Common myeloid progenitor, CD34-positive (primary cell): ENCODE measurements at regions not wholly inside any gene's neighbourhood (a gene's known extent, or its start where the extent isn't known, plus 50 kb on each side); places are given as distances from the start of the nearest gene placed in this dataset.

ENCODE experiments used
- CTCF ChIA-PET: fragments of 350-600 bp; sonication (Branson Sonifier 250); formaldehyde crosslinking; loops from one replicate; lab custom pipeline; 2021; ENCODE audit warnings: antibody characterized with exemption; lab: Charles Lee
- POLR2A ChIA-PET: fragments of 350-600 bp; sonication (Branson Sonifier 250); formaldehyde crosslinking; loops from one replicate; lab custom pipeline; 2021; ENCODE audit warnings: antibody characterized with exemption; lab: Charles Lee
- DNase-seq, 3 donors: peaks; one replicate each; pipeline versions ENCODE4 v3.0.0 to v3.0.0-alpha.2; 2013
- H3K27ac ChIP-seq, 2 experiments: 1 replicate in 1 of 2; 2 replicates in 1 of 2; pipeline ENCODE4 v1.7.0; 2013; ENCODE audit warnings: inconsistent platforms in 2 of 2, low read length in 2 of 2, mild to moderate bottlenecking in 2 of 2, low read depth in 1 of 2, moderate library complexity in 1 of 2; ENCODE audit not compliant: severe bottlenecking in 2 of 2, insufficient read depth in 1 of 2, poor library complexity in 1 of 2
- H3K27me3 ChIP-seq, 5 experiments: replicated peaks in 2 of 5; 1 replicate in 3 of 5; 2 replicates in 2 of 5; pipeline versions ENCODE4 v1.6.1 to v1.7.0; 2013; ENCODE audit warnings: low read length in 4 of 5, mild to moderate bottlenecking in 2 of 5, moderate library complexity in 2 of 5, inconsistent platforms in 1 of 5; ENCODE audit not compliant: insufficient read depth in 5 of 5, control insufficient read depth in 4 of 5
- H3K36me3 ChIP-seq, 4 experiments: 1 replicate in 2 of 4; 2 replicates in 2 of 4; pipeline versions ENCODE4 v1.6.1 to v1.7.0; 2013; ENCODE audit warnings: low read length in 3 of 4, control low read depth in 1 of 4, mild to moderate bottlenecking in 1 of 4; ENCODE audit not compliant: control insufficient read depth in 4 of 4, insufficient read depth in 4 of 4
- H3K4me1 ChIP-seq, 4 experiments: 1 replicate in 3 of 4; 2 replicates in 1 of 4; pipeline versions ENCODE4 v1.6.1 to v1.7.1; 2013; ENCODE audit warnings: low read length in 3 of 4, mild to moderate bottlenecking in 3 of 4, control low read depth in 1 of 4, inconsistent platforms in 1 of 4, moderate library complexity in 1 of 4; ENCODE audit not compliant: control insufficient read depth in 4 of 4, insufficient read depth in 4 of 4; ENCODE audit errors: control extremely low read depth in 1 of 4
- H3K4me3 ChIP-seq, 7 experiments: 1 replicate in 4 of 7; 2 replicates in 3 of 7; pipeline versions ENCODE4 v1.5.1 to v1.7.0; 2013; ENCODE audit warnings: mild to moderate bottlenecking in 7 of 7, low read length in 6 of 7, moderate library complexity in 6 of 7, inconsistent platforms in 2 of 7, low read depth in 2 of 7, control low read depth in 1 of 7; ENCODE audit not compliant: insufficient read depth in 4 of 7, control insufficient read depth in 1 of 7; ENCODE audit errors: extremely low read depth in 1 of 7
- H3K9me3 ChIP-seq, 5 experiments: 1 replicate in 4 of 5; 2 replicates in 1 of 5; pipeline versions ENCODE4 v1.6.1 to v1.7.1; 2013; ENCODE audit warnings: low read length in 4 of 5, mild to moderate bottlenecking in 2 of 5, inconsistent platforms in 1 of 5, low read depth in 1 of 5, moderate library complexity in 1 of 5; ENCODE audit not compliant: control insufficient read depth in 4 of 5, insufficient read depth in 2 of 5; ENCODE audit errors: control extremely low read depth in 1 of 5
- WGBS: methylation state at CpG from one replicate; pipeline ENCODE4 v1.1.5; 2013; ENCODE audit not compliant: insufficient coverage; 5-methylcytosine and 5-hydroxymethylcytosine counted together

- Histone ChIP-seq H3K27me3 (peaks cover 0 to 16% (median 2%) of the 10 kb centered on the region in 5 experiments), H3K36me3 (no peaks in the 10 kb centered on the region), H3K27ac (no peak overlapping the region), H3K9me3 (peaks cover 0 to 18% (median 4%) of the 10 kb centered on the region in 5 experiments), H3K4me3 (no peak overlapping the region), H3K4me1 (no peaks in the 10 kb centered on the region)
- no peak for DNase-seq
- ChIA-PET CTCF (interaction anchor here (1.0 kb wide), 1 partner anchor 18 kb away, joined by 3 read pairs; no protein-coding TSS in a partner anchor), POLR2A (no interaction called here)
- WGBS, result no CpG with 5 or more reads among the region's 1 CpG
Measured at GRCh38 chr15:95043933-95044313, 812.6 kb downstream of the MCTP2 start.

DNA sequence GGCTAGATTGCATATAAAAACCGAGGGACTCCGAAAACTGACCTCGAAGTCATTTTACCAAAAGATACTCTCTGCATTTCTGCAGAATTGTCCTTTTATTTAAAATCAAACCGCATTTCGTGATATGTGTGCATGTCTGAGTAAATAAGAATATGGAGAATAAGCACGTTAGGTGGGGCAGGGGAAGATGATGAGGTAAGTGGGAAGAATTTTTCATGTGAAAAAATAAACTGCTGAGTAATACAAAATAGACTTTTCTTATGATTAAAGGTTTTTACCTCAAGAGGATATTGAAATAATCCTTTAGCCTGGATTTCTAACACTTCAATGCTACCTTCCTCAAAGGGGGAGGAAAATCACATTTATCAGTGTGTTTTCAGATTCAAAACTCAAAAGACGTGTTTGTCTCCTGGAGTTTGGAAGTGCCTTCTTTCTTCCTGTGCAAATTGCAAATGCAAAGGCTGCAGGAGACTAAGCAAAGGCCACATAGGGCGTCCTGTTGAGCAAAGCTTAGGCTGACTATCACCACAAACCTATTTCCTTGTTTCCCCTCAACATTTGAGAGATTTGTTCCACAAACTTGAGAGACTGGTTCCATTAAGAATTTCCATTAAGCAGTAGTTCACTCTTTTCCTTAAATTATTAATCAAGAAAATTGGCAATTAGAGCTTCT, 813.5 kb downstream of the MCTP2 start:
- no peak overlapping the region for H3K4me3 ChIP-seq
- H3K27me3 ChIP-seq, result peaks cover 0 to 16% (median 2%) of the 10 kb centered on the region in 5 experiments
- H3K4me1 ChIP-seq, result no peaks in the 10 kb centered on the region
- CTCF ChIA-PET, result interaction anchor here (0.6 to 1.0 kb wide), 2 partner anchors 19 to 32 kb away, joined by 3 read pairs; no protein-coding TSS in a partner anchor
- POLR2A ChIA-PET, result no interaction called here
- no peak for DNase-seq
- H3K9me3 ChIP-seq, result peaks cover 0 to 18% (median 4%) of the 10 kb centered on the region in 5 experiments
- H3K36me3 ChIP-seq, result no peaks in the 10 kb centered on the region
- no peak overlapping the region for H3K27ac ChIP-seq
- WGBS, result 75% methylated on average over 5 of the region's 8 CpGs

DNA sequence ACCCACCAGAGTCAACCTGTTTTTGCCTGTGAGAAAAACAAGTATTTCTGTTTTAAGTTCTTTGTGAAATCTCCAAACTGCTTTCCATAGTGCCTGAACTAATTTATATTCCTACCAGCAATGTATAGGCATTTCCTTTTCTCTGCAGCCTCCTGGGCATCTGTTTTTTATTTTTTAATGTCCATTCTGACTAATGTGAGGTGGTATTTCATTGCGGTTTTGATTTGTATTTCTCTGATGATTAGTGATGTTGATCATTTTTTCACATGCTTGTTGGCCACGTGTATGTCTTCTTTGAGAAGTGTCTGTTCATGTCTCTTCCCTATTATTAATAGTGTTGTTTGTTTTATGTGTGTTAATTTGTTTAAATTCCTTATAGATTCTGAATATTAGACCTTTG, 820.5 kb downstream of the MCTP2 start:
- Histone ChIP-seq H3K27ac (no peak overlapping the region), H3K4me1 (no peaks in the 10 kb centered on the region), H3K27me3 (peaks cover 0 to under 1% (median 0%) of the 10 kb centered on the region in 5 experiments), H3K4me3 (no peak overlapping the region), H3K36me3 (no peaks in the 10 kb centered on the region), H3K9me3 (peaks cover 0 to 15% (median 4%) of the 10 kb centered on the region in 5 experiments)
- ChIA-PET CTCF (no interaction called here), POLR2A (no interaction called here)
- 88% methylated on average over 2 of the region's 2 CpGs for WGBS
- no peak for DNase-seq

GRCh38 chr15:95059346-95059905, 828.1 kb downstream of the MCTP2 start:
- CTCF ChIA-PET, result no interaction called here
- Histone ChIP-seq H3K27me3 (no peaks in the 10 kb centered on the region), H3K4me1 (no peaks in the 10 kb centered on the region), H3K9me3 (peaks cover 0 to 18% (median 1%) of the 10 kb centered on the region in 5 experiments), H3K27ac (no peak overlapping the region), H3K36me3 (no peaks in the 10 kb centered on the region), H3K4me3 (no peak overlapping the region)
- no peak for DNase-seq
- 92% methylated on average over 3 of the region's 4 CpGs for WGBS
- POLR2A ChIA-PET, result no interaction called here

- no peaks in the 10 kb centered on the region for H3K36me3 ChIP-seq
- H3K27ac ChIP-seq, result no peak overlapping the region
- H3K27me3 ChIP-seq, result no peaks in the 10 kb centered on the region
- H3K4me3 ChIP-seq, result no peak overlapping the region
- DNase-seq, result no peak
- POLR2A ChIA-PET, result no interaction called here
- no peaks in the 10 kb centered on the region for H3K9me3 ChIP-seq
- CTCF ChIA-PET, result no interaction called here
- no peaks in the 10 kb centered on the region for H3K4me1 ChIP-seq
- WGBS, result 97% methylated on average over 7 of the region's 11 CpGs
Measured at GRCh38 chr15:95068701-95069521, 837.5 kb downstream of the MCTP2 start.

- Histone ChIP-seq H3K36me3 (no peaks in the 10 kb centered on the region), H3K9me3 (no peaks in the 10 kb centered on the region), H3K27me3 (no peaks in the 10 kb centered on the region), H3K4me3 (no peak overlapping the region), H3K27ac (no peak overlapping the region), H3K4me1 (no peaks in the 10 kb centered on the region)
- 100% methylated on average over 7 of the region's 13 CpGs for WGBS
- DNase-seq, result no peak
- ChIA-PET POLR2A (no interaction called here), CTCF (interaction anchor here (0.8 kb wide), 1 partner anchor 31 kb away, joined by 3 read pairs; no protein-coding TSS in a partner anchor)
Measured at GRCh38 chr15:95075792-95076677, 844.7 kb downstream of the MCTP2 start.
